Stomach (tissue), 8 donors: ENCODE measurements at regions not wholly inside any gene's neighbourhood (a gene's known extent, or its start where the extent isn't known, plus 50 kb on each side); places are given as distances from the start of the nearest gene placed in this dataset.

Experiments used
- DNase-seq, 2 donors: peaks; one replicate each; pipeline versions ENCODE4 v3.0.0 to v3.0.0-alpha.2; 2013 to 2019
- H3K27ac ChIP-seq, 5 donors: fragments of 200-600 bp in 4 of 5; sonication (generic) in 4 of 5; one replicate each; pipeline ENCODE4 v1.5.1; 2013 to 2019; ENCODE audit warnings: mild to moderate bottlenecking in 1 of 5, moderate library complexity in 1 of 5
- H3K27me3 ChIP-seq, 3 donors: fragments of 200-600 bp; sonication (generic); one replicate each; pipeline ENCODE4 v1.5.1; 2017 to 2019; ENCODE audit warnings: mixed run types in 1 of 3
- H3K36me3 ChIP-seq, 4 donors: fragments of 200-600 bp; sonication (generic); 1 replicate in 3 of 4; 2 replicates in 1 of 4; pipeline ENCODE4 v1.5.1; 2016 to 2019
- H3K4me1 ChIP-seq, 4 donors: fragments of 200-600 bp; sonication (generic); one replicate each; pipeline ENCODE4 v1.5.1; 2016 to 2019
- H3K4me3 ChIP-seq, 4 donors: fragments of 200-600 bp; sonication (generic) in 3 of 4; one replicate each; pipeline ENCODE4 v1.5.1; 2016 to 2019; ENCODE audit warnings: mild to moderate bottlenecking in 1 of 4
- H3K9me3 ChIP-seq, 4 donors: fragments of 200-600 bp; sonication (generic); one replicate each; pipeline ENCODE4 v1.5.1; 2016 to 2019
- CTCF ChIP-seq, 7 experiments: fragments of 450-650 bp in 4 of 7; fragments of 200-600 bp in 3 of 7; sonication (generic) in 3 of 7; IDR thresholded peaks; one replicate each; pipeline ENCODE4 v1.5.1; 2016 to 2019; ENCODE audit warnings: antibody characterized with exemption in 7 of 7, control low read depth in 2 of 7, mild to moderate bottlenecking in 1 of 7
- EP300 ChIP-seq: sonication (generic); formaldehyde crosslinking; IDR thresholded peaks from one replicate; pipeline ENCODE4 v1.6.1; 2017; ENCODE audit warnings: antibody characterized with exemption
- POLR2A ChIP-seq, 4 donors: fragments of 450-650 bp; IDR thresholded peaks; one replicate each; pipeline ENCODE4 v1.6.1; 2016; ENCODE audit warnings: antibody characterized with exemption in 4 of 4, control low read depth in 2 of 4, mild to moderate bottlenecking in 1 of 4, moderate library complexity in 1 of 4
- POLR2AphosphoS5 ChIP-seq, 3 donors: sonication (generic); formaldehyde crosslinking; IDR thresholded peaks; one replicate each; pipeline ENCODE4 v1.6.1; 2016; ENCODE audit warnings: antibody characterized with exemption in 3 of 3
- WGBS, 5 donors: extraction: QIAGEN DNeasy Blood & Tissue Kit in 3 of 5; methylation state at CpG; one replicate each; pipeline versions ENCODE4 v1.1.5 to v1.1.7; 2013 to 2018; 5-methylcytosine and 5-hydroxymethylcytosine counted together
- intact Hi-C: fragments of 100-400 bp; cut with DNase I; formaldehyde crosslinking; loops from one replicate; pipeline ENCODE4 v1.15.1; 2023; ENCODE audit warnings: low total_unique reads
- donor health status: healthy with polysubstance abuse.
- donor health status: Bipolar disorder and iron deficiency.
- donor health status: healthy.

GRCh38 chr6:99761711-99762110, 155.1 kb downstream of the PRDM13 start:
- Histone ChIP-seq H3K4me3 (no peak overlapping the region), H3K4me1 (no peaks in the 10 kb centered on the region), H3K9me3 (no peaks in the 10 kb centered on the region), H3K27ac (no peak overlapping the region), H3K36me3 (no peaks in the 10 kb centered on the region), H3K27me3 (no peaks in the 10 kb centered on the region)
- DNase-seq = no peak
- WGBS, 5 donors = 24 to 61% (median 35%) methylated on average over 1 of the region's 1 CpG
- intact Hi-C loops = no loop called here
- no peak for TF ChIP-seq CTCF (IDR thresholded peaks at IDR 0.05)
- no peak for TF ChIP-seq POLR2AphosphoS5 (IDR thresholded peaks at IDR 0.05)
- no peak for TF ChIP-seq EP300
- no peak for TF ChIP-seq POLR2A (IDR thresholded peaks at IDR 0.05)

GRCh38 chr6:99768166-99768565, 161.5 kb downstream of the PRDM13 start:
- no peak for DNase-seq
- no peaks in the 10 kb centered on the region for H3K27me3 ChIP-seq
- intact Hi-C loops = no loop called here
- H3K27ac ChIP-seq = no peak overlapping the region
- H3K9me3 ChIP-seq = no peaks in the 10 kb centered on the region
- no peak for TF ChIP-seq POLR2AphosphoS5 (IDR thresholded peaks at IDR 0.05)
- no peak for TF ChIP-seq EP300
- TF ChIP-seq CTCF (IDR thresholded peaks at IDR 0.05) = no peak
- TF ChIP-seq POLR2A (IDR thresholded peaks at IDR 0.05) = no peak
- WGBS, 5 donors = 53 to 86% (median 71%) methylated on average over 1 of the region's 1 CpG
- H3K36me3 ChIP-seq = no peaks in the 10 kb centered on the region
- no peaks in the 10 kb centered on the region for H3K4me1 ChIP-seq
- H3K4me3 ChIP-seq = no peak overlapping the region

- WGBS, 5 donors = 85 to 91% (median 86%) methylated on average over 7 to 9 of the region's 9 CpGs
- TF ChIP-seq CTCF (IDR thresholded peaks at IDR 0.05) (no peak), POLR2AphosphoS5 (IDR thresholded peaks at IDR 0.05) (no peak), POLR2A (IDR thresholded peaks at IDR 0.05) (no peak), EP300 (no peak)
- Histone ChIP-seq H3K9me3 (no peaks in the 10 kb centered on the region), H3K36me3 (no peaks in the 10 kb centered on the region), H3K4me1 (no peaks in the 10 kb centered on the region), H3K27me3 (peaks cover 0 to 8% (median 0%) of the 10 kb centered on the region in 3 donors), H3K4me3 (no peak overlapping the region), H3K27ac (no peak overlapping the region)
- no peak for DNase-seq
- intact Hi-C loops = no loop called here
Measured at GRCh38 chr6:99779631-99780555, 173.3 kb downstream of the PRDM13 start.

GRCh38 chr6:99780556-99780885, 173.9 kb downstream of the PRDM13 start:
- TF ChIP-seq CTCF (IDR thresholded peaks at IDR 0.05) = no peak
- TF ChIP-seq POLR2AphosphoS5 (IDR thresholded peaks at IDR 0.05) = no peak
- TF ChIP-seq POLR2A (IDR thresholded peaks at IDR 0.05) = no peak
- TF ChIP-seq EP300 = no peak
- Histone ChIP-seq H3K9me3 (no peaks in the 10 kb centered on the region), H3K36me3 (no peaks in the 10 kb centered on the region), H3K4me1 (no peaks in the 10 kb centered on the region), H3K27ac (no peak overlapping the region), H3K4me3 (no peak overlapping the region), H3K27me3 (peaks cover 0 to 8% (median 0%) of the 10 kb centered on the region in 3 donors)
- WGBS, 5 donors = 88 to 97% (median 94%) methylated on average over 3 of the region's 3 CpGs
- DNase-seq = no peak
- intact Hi-C loops = no loop called here
